Adrenal gland (tissue), 9 donors: ENCODE measurements at regions not wholly inside any gene's neighbourhood (a gene's known extent, or its start where the extent isn't known, plus 50 kb on each side); places are given as distances from the start of the nearest gene placed in this dataset.
A peak's percentile ranks its signal among the peaks of the same experiment; 100 is the strongest.
"Not testable (repeated sequence)": the region's sequence is repeated elsewhere in the genome, so short reads cannot be mapped to it uniquely, and the experiment has no call there.

ENCODE experiments used
- DNase-seq, 7 donors: peaks; one replicate each; pipeline ENCODE4 v3.0.0-alpha.2; 2019 to 2020
- H3K27ac ChIP-seq, 5 donors: fragments of 200-600 bp; sonication (generic) in 4 of 5; 1 replicate in 3 of 5; 2 replicates in 2 of 5; pipeline versions ENCODE4 v1.5.1 to v1.8.0; 2016 to 2020; ENCODE audit warnings: mild to moderate bottlenecking in 1 of 5
- H3K27me3 ChIP-seq: fragments of 200-600 bp; 2 replicates; pipeline ENCODE4 v1.8.0; 2021
- H3K36me3 ChIP-seq, 2 donors: fragments of 200-600 bp; replicated peaks in 1 of 2; 1 replicate in 1 of 2; 2 replicates in 1 of 2; pipeline versions ENCODE4 v1.5.1 to v1.8.0; 2018 to 2022
- H3K4me1 ChIP-seq, 2 donors: fragments of 200-600 bp; replicated peaks in 1 of 2; 1 replicate in 1 of 2; 2 replicates in 1 of 2; pipeline versions ENCODE4 v1.5.1 to v1.8.0; 2018 to 2021
- H3K4me3 ChIP-seq, 4 donors: fragments of 200-600 bp; sonication (generic) in 3 of 4; one replicate each; pipeline ENCODE4 v1.5.1; 2016 to 2018
- H3K9me3 ChIP-seq, 3 donors: fragments of 200-600 bp; sonication (generic) in 1 of 3; replicated peaks in 1 of 3; 1 replicate in 2 of 3; 2 replicates in 1 of 3; pipeline versions ENCODE4 v1.5.1 to v1.8.0; 2016 to 2021
- POLR2A ChIP-seq, 2 donors: fragments of 450-650 bp; IDR thresholded peaks; one replicate each; pipeline ENCODE4 v1.6.1; 2017; ENCODE audit warnings: antibody characterized with exemption in 2 of 2, mild to moderate bottlenecking in 2 of 2, moderate library complexity in 1 of 2
- WGBS, 4 donors: extraction: QIAGEN DNeasy Blood & Tissue Kit in 2 of 4; methylation state at CpG; one replicate each; pipeline versions ENCODE4 v1.1.5 to v1.1.7; 2013 to 2017; 5-methylcytosine and 5-hydroxymethylcytosine counted together
- intact Hi-C, 2 donors: fragments of 100-400 bp; cut with DNase I; formaldehyde crosslinking; loops; one replicate each; pipeline versions ENCODE4 v1.14.1 to v1.15.0; 2022 to 2023
- TF ChIP-seq, protein P1 (sequence below), 6 experiments: fragments of 450-650 bp in 4 of 6; fragments of 200-600 bp in 2 of 6; sonication (generic) in 1 of 6; IDR thresholded peaks; 1 replicate in 5 of 6; 2 replicates in 1 of 6; pipeline versions ENCODE4 v1.5.1 to v1.8.0; 2016 to 2021; ENCODE audit warnings: antibody characterized with exemption in 6 of 6, mild to moderate bottlenecking in 2 of 6, moderate library complexity in 1 of 6
- donor health status: healthy with polysubstance abuse.
- donor health status: Bipolar disorder and iron deficiency.
- donor health status: DM: yes; HTN: yes; CAD: no.
- donor health status: DM: no; HTN: no; CAD: no.
- donor health status: DM: no; HTN: no; CAD: no.

DNA sequence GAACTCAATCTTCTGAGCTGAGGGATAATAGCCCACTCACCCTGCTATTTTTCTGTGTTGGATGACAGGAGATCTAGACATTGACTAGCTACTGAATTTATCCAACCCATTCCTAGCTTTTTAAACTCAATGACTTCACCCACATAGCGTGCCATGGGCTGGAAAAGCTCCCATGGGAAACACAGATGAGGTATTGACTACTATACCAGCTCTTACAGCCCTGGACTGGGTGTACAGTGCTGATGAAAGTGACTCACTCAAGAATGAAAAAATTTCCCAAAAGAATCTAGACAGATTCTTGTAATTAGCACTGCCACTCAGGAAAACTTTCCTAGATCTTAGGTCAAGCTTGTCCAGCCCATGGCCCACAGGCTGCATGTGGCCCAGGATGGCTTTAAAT, 72.7 kb upstream of the NREP start:
- Histone ChIP-seq H3K4me3 (no peak overlapping the region), H3K4me1 (no peaks in the 10 kb centered on the region), H3K9me3 (no peaks in the 10 kb centered on the region), H3K27me3 (no peaks in the 10 kb centered on the region), H3K27ac (no peak overlapping the region), H3K36me3 (no peaks in the 10 kb centered on the region)
- no peak for TF ChIP-seq POLR2A (IDR thresholded peaks at IDR 0.05)
- TF ChIP-seq, protein P1, sequence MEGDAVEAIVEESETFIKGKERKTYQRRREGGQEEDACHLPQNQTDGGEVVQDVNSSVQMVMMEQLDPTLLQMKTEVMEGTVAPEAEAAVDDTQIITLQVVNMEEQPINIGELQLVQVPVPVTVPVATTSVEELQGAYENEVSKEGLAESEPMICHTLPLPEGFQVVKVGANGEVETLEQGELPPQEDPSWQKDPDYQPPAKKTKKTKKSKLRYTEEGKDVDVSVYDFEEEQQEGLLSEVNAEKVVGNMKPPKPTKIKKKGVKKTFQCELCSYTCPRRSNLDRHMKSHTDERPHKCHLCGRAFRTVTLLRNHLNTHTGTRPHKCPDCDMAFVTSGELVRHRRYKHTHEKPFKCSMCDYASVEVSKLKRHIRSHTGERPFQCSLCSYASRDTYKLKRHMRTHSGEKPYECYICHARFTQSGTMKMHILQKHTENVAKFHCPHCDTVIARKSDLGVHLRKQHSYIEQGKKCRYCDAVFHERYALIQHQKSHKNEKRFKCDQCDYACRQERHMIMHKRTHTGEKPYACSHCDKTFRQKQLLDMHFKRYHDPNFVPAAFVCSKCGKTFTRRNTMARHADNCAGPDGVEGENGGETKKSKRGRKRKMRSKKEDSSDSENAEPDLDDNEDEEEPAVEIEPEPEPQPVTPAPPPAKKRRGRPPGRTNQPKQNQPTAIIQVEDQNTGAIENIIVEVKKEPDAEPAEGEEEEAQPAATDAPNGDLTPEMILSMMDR (IDR thresholded peaks at IDR 0.05): no peak
- 90 to 100% (median 93%) methylated on average over 1 of the region's 1 CpG for WGBS, 4 donors
- no peak for DNase-seq
- intact Hi-C loops: no loop called here

DNA sequence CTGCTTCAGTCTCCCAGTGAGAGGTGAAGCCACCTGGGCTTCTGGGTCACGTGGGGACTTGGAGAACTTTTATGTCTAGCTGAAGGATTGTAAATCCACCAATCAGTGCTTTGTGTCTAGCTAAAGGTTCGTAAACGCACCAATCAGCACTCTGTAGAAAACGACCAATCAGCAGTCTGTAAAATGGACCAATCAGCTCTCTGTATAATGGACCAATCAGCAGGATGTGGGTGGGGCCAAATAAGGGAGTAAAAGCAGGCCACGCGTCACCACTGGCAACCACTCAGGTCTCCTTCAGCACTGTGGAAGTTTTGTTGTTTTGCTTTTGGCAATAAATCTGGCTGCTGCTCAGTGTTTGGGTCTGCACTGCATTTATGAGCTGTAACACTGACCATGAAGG, 69.1 kb upstream of the NREP start:
- Histone ChIP-seq H3K9me3 (no peaks in the 10 kb centered on the region), H3K27ac (no peak overlapping the region), H3K27me3 (no peaks in the 10 kb centered on the region), H3K4me3 (no peak overlapping the region), H3K36me3 (no peaks in the 10 kb centered on the region), H3K4me1 (no peaks in the 10 kb centered on the region)
- intact Hi-C loops: no loop called here
- DNase-seq: no peak
- WGBS, 4 donors: 86 to 91% (median 89%) methylated on average over 6 of the region's 6 CpGs
- no peak for TF ChIP-seq POLR2A (IDR thresholded peaks at IDR 0.05)
- TF ChIP-seq, protein P1 (IDR thresholded peaks at IDR 0.05): no peak

DNA sequence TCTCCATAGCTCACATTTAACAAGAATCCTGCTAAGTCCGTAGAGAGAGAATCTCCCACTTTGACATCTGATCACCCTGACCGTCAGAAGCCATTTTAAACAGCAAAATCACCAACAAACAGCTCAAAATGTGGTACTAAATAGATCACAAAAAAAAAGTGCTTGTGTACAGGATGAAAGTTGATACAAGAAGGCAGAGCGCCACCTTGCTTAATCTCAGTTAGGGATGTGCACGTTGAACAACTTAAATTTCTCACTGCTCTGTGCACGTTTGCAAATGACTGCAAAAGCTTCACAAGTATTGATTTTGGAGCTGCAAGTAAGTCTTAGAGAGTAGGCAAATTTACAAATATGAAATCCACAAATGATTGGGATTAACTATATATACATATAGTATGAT, 63.1 kb upstream of the NREP start:
- DNase-seq: peak in 2 of 7 donors; percentile 9 to 15
- Histone ChIP-seq H3K27me3 (no peaks in the 10 kb centered on the region), H3K36me3 (no peaks in the 10 kb centered on the region), H3K27ac (no peak overlapping the region), H3K9me3 (no peaks in the 10 kb centered on the region), H3K4me3 (no peak overlapping the region), H3K4me1 (no peaks in the 10 kb centered on the region)
- no peak for TF ChIP-seq POLR2A (IDR thresholded peaks at IDR 0.05)
- TF ChIP-seq, protein P1 (IDR thresholded peaks at IDR 0.05): no peak
- 67 to 79% (median 73%) methylated on average over 5 of the region's 5 CpGs for WGBS, 4 donors
- intact Hi-C loops: no loop called here

DNA sequence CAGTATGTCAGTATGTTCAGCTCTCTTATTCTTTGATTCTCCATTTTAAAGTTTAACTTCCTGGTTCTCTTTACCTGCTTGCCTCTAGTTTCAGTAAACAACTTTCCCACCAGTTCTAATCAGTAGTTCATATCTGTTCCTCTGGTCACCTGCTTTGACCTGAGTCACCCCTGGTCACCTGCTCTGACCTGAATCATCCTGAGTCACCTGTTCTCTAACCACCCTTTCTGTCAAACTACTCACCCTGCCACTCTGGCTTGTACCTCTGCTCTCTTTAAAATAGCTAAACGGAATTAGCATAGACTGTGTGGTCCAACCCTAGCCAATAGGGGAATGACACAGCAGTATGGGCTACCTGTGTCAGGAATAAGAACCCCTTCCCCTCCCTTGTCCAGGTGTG, 62.0 kb upstream of the NREP start:
- DNase-seq, H3K4me1 ChIP-seq, H3K27ac ChIP-seq, H3K27me3 ChIP-seq, H3K9me3 ChIP-seq, H3K36me3 ChIP-seq, intact Hi-C loops, H3K4me3 ChIP-seq: not testable (repeated sequence)
- 81 to 94% (median 89%) methylated on average over 1 of the region's 1 CpG for WGBS, 4 donors

DNA sequence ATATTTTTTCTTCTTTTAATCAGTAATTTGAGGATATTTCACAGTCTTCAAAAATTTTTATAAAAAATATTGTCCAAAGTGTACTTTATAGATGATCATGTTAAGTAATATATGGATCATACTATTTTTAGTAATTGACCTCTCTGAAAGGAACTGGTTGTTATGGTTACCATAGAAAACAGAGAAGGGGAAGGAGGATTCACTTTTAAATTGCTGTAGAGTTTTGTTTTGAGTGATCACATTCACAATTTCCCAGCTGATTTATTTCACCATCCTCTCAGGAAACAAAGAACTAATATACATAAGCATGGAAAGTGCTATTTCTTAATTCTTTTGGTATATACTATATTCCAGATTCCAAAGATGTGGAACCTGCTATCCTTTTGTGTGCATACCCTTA, 56.5 kb upstream of the NREP start:
- DNase-seq: no peak
- intact Hi-C loops: no loop called here
- Histone ChIP-seq H3K9me3 (no peaks in the 10 kb centered on the region), H3K27me3 (no peaks in the 10 kb centered on the region), H3K36me3 (no peaks in the 10 kb centered on the region), H3K4me3 (no peak overlapping the region), H3K4me1 (no peaks in the 10 kb centered on the region), H3K27ac (no peak overlapping the region)
- TF ChIP-seq, protein P1 (IDR thresholded peaks at IDR 0.05): no peak
